C4-2B (cell line): ENCODE measurements at regions not wholly inside any gene's neighbourhood (a gene's known extent, or its start where the extent isn't known, plus 50 kb on each side); places are given as distances from the start of the nearest gene placed in this dataset.
A peak's percentile ranks its signal among the peaks of the same experiment; 100 is the strongest.

Experiments
- H3K27ac ChIP-seq: fragments of 450-650 bp; 2 replicates; pipeline ENCODE4 v1.5.1; 2017
- CTCF ChIP-seq: fragments of 450-650 bp; conservative IDR thresholded peaks from 2 replicates; pipeline ENCODE4 v1.5.1; 2017; ENCODE audit warnings: mild to moderate bottlenecking
- ZFX ChIP-seq: fragments of 450-650 bp; IDR thresholded peaks from 2 replicates; pipeline ENCODE4 v1.6.1; 2017

- no peak for TF ChIP-seq ZFX
- TF ChIP-seq CTCF: no peak
- H3K27ac ChIP-seq: no peak overlapping the region
Measured at GRCh38 chr6:9085054-9085708, 649.8 kb upstream of the SLC35B3 start.

- TF ChIP-seq CTCF: no peak
- TF ChIP-seq ZFX: no peak
Measured at GRCh38 chr6:9083108-9083507, 647.8 kb upstream of the SLC35B3 start.

GRCh38 chr6:9066726-9067125 is 631.4 kb upstream of the SLC35B3 start:
- no peak for TF ChIP-seq CTCF
- no peak for TF ChIP-seq ZFX
- H3K27ac ChIP-seq: no peak overlapping the region

More at GRCh38 chr6:9083108-9083507, 647.8 kb upstream of the SLC35B3 start:
- no peak overlapping the region for H3K27ac ChIP-seq

- TF ChIP-seq CTCF: no peak
- TF ChIP-seq ZFX: no peak
Measured at GRCh38 chr6:9064156-9064555, 628.8 kb upstream of the SLC35B3 start.

GRCh38 chr6:9062596-9062995 is 627.3 kb upstream of the SLC35B3 start:
- no peak for TF ChIP-seq CTCF
- no peak for TF ChIP-seq ZFX
- H3K27ac ChIP-seq: no peak overlapping the region

More at GRCh38 chr6:9064156-9064555, 628.8 kb upstream of the SLC35B3 start:
- no peak overlapping the region for H3K27ac ChIP-seq

GRCh38 chr6:9057937-9058336 is 622.6 kb upstream of the SLC35B3 start:
- H3K27ac ChIP-seq: no peak overlapping the region
- TF ChIP-seq ZFX: no peak
- TF ChIP-seq CTCF: no peak

- H3K27ac ChIP-seq: no peak overlapping the region
- TF ChIP-seq ZFX (no peak), CTCF (peak; percentile 5; the same call in 1 of the 2 replicates)
Measured at GRCh38 chr6:9056556-9056955, 621.2 kb upstream of the SLC35B3 start.
